Renal cortical epithelial cell (primary cell): ENCODE measurements at regions not wholly inside any gene's neighbourhood (a gene's known extent, or its start where the extent isn't known, plus 50 kb on each side); places are given as distances from the start of the nearest gene placed in this dataset.
A peak's percentile ranks its signal among the peaks of the same experiment; 100 is the strongest.

Source experiments
- DNase-seq: peaks from one replicate; pipeline ENCODE4 v3.0.0-alpha.2; 2011; ENCODE audit warnings: low read depth

- no peak for DNase-seq
Measured at GRCh38 chr7:68295386-68295785, 1298.8 kb downstream of the TYW1 start.

DNA sequence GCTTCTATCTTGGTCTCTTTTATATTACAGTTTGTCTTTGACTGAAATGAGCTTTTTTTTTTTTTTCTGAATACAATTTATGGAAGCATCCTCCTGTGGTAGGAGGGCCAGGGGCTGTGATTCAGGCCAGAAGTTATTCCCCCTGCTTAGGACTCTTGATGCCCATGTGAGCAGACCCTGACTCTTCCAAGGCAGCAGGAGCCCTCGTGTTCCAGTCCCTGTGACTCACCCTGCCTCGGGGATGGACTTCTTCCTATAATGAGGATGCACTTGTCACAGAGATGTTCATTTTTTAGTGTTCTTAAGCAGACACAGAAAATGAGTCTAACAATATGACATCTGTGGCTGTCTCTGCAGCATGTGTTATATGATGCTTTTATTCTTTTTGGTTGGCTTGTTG, 1293.7 kb upstream of the AUTS2 start:
- DNase-seq: no peak

- DNase-seq: no peak
Measured at GRCh38 chr7:68306692-68307107, 1291.6 kb upstream of the AUTS2 start.

- DNase-seq: no peak
Measured at GRCh38 chr7:68309271-68309670, 1289.0 kb upstream of the AUTS2 start.

DNA sequence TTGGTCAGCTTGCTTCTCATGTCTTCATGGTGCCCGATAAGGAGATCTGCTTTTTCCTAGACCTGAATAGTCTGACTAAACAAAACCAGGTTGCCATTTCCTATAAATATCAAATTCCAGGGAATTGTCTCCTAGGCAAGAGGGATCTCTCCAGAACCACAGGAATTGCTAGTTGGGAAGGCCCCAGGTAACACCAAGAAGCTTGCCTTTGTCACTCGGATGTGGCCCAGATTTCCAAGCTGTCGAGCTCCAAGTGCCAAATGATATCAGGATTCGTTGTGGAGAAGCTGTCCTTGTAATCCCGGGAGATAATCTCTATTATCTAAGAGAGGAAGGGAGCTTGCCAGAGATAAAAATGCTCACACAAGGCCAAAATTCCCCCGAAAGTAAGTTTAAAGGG, 1288.5 kb upstream of the AUTS2 start:
- DNase-seq: no peak

DNA sequence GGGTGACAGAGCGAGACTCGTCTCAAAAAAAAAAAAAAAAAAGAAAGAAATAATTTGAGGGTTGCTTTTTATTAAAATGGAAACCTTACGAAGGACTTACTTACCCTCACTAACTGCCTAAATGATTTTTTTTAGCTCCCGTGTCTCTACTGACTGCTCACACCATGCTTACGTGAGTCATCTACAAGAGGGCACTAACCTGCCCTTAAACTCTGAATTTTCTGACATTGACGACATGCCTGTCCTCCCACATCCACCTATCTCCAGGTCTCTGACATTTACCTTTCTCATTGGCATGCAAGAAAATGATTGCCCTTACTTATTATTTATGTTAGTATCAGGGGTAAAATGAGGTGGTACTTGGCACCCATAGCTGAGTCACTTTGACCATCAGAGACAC, 1286.3 kb upstream of the AUTS2 start:
- no peak for DNase-seq

DNA sequence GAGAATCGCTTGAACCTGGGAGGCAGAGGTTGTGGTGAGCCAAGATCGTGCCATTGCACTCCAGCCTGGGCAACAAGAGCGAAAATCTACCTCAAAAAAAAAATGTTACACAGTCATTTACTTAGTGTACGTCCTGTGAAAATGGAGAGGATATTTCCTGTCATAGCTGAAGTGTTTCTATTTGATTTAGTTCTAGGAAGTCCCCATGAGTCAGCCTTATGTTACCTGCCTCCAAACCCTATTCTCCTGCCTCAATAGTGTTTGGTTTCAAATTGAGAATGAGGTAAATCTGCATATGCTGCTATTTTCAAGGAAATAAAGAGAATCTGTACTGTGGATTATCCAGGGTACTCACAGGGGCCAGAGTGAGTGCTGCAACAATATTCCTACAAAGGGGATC, 1284.5 kb upstream of the AUTS2 start:
- DNase-seq: peak; percentile 3

DNA sequence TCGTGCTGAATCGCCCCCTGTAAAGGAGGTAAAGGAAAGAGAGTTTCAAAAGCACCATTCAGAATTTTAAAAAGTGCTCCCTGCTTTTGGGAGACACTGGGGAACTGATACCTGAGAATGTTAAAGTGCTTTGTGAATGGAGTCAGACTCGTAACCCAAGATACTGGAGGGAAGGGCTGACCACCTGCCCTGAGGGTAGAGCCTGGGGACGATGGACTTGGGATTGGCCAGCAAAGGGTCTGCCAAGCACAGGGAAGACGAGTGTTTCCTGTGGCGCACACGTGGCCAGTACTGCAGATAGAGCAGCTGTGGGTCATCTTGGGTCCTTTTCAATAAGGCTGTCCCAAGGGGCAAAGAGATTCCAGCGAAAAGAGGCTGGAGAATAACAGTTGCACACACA, 1284.1 kb upstream of the AUTS2 start:
- DNase-seq: no peak

- DNase-seq: peak; percentile 2
Measured at GRCh38 chr7:68317476-68317875, 1280.8 kb upstream of the AUTS2 start.

- DNase-seq: no peak
Measured at GRCh38 chr7:68319061-68319460, 1279.2 kb upstream of the AUTS2 start.

DNA sequence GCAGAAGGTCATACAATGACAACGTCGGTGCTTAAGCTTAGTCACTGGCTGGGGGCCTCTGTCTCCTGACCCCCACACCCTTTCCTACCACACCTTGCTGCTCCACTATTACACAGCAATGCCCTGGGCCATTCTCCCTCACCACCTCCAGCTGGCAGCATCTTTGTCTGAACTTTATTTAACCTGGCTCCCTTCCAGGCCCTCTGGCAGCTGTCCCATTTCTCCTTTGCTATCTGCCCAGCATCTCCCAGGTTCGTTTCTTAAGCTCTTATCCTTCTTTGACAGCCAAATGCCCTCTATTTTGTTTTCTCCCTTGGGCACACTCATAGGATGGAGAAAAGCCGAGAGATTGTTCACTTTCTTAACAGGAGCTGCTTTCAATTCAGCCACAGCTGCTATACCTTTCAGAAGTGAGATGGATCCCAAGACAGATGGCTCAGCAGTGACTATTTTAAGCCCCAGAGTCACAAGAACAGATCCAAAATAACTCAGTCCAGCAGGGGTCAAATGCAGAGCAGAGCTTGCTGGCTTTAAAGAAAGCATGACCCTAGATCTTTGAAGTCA, 1277.1 kb upstream of the AUTS2 start:
- peak; percentile 33 for DNase-seq

DNA sequence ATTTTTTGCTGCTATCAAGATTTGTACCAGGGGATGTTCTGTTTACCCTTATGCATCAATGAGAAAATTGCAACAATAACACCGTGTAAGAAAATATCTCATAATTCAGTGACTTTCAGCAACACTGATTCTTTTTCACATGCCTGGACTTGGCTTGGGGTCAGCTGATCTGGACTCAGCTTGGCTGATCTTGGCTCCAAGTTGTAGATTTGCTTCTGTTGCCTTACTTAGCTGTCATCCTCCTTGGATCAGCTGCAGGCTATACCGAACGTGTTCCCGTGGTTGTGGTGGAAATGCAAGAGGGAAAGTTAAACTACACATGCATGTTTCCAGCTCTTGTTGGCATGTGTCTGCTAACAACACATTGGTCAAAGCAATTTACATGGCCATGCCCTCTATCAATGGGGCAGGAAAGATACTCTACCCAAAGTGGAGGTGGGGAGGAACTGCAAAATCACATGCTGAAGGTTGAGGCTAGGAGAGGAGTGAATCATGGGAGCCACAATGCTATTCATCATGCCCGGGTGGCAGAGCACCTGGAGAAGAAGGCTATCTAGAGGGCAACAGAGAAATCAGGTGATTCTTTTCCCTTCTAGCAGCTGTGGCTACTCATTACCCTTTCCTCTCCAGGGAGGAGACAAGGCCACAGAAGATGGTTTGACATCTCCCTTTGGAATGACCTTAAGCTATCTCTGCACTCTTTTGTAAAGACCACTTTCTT, 1276.3 kb upstream of the AUTS2 start:
- no peak for DNase-seq

DNA sequence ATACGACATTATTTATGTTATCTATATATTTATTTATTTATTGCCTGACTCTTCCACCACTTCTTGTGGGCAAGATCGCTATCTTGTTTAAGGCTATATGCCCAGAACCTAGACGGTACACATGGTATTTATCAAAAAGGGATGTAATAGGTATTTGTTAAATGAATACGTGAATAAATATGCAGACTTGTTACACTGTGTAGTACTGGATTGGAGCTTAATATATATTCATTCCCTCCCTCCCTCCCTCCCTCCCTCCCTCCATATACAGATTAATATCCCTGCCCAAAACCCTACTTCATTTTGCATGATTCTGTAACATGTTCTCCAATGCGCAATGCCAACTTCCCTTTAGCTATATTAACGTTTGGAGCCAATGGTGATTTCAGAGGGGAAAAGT, 1273.7 kb upstream of the AUTS2 start:
- no peak for DNase-seq

DNA sequence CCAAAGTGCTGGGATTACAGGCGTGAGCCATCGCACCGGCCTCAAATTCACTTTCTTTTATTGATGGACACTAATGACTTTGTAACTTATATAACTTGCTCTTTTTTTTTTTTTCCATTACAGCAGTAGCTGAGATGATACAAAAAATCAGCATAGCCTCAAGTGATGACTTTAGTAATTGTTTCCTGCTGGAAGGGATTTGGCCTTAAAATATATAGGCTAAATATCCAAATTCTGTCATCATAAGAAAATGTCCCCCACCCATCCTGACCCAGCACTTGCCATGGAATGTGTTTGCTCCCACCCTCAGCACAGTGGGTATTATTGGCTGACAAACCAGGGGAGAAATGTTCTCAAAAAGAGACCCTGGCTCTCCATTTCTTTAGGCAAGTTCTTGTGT, 1264.1 kb upstream of the AUTS2 start:
- DNase-seq: no peak

- DNase-seq: no peak
Measured at GRCh38 chr7:68334636-68335272, 1263.5 kb upstream of the AUTS2 start.

DNA sequence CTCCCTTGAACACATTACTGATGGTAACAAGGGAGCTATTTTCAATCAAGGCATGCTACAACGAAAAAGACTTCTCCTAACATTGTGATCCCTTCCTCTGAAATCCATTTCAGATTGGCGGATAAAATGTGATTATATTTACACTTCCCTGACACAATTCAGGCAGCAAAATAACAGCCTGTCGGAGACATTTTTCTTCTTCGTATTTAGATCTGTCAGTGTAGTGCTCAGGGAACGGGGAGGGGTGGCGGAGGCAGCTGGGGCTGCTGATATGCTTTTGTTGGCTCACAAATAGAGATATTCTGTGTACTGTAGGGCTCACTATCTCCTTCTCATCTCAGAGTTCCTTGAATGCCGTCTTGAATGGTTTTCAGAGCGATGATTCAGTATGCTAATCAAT, 1261.7 kb upstream of the AUTS2 start:
- DNase-seq: no peak

DNA sequence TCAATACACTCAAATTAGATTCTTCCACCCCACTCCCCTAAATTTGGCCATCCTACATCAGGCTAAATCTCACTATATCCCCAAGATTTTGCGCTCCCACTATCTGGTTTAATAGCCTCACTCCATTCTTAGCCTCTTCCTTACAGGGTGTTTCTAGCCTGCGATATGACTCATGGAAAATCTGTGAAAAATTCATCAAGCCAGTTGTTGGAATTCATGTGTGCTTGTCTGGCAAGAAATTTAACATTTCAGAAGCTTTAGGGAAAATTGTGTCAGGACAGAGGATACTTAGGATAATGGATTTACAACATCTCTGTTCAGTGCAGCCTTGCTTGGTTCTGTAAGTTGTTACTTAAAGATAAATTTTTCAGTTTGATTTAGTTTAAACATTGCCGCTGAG, 1249.9 kb upstream of the AUTS2 start:
- no peak for DNase-seq

DNA sequence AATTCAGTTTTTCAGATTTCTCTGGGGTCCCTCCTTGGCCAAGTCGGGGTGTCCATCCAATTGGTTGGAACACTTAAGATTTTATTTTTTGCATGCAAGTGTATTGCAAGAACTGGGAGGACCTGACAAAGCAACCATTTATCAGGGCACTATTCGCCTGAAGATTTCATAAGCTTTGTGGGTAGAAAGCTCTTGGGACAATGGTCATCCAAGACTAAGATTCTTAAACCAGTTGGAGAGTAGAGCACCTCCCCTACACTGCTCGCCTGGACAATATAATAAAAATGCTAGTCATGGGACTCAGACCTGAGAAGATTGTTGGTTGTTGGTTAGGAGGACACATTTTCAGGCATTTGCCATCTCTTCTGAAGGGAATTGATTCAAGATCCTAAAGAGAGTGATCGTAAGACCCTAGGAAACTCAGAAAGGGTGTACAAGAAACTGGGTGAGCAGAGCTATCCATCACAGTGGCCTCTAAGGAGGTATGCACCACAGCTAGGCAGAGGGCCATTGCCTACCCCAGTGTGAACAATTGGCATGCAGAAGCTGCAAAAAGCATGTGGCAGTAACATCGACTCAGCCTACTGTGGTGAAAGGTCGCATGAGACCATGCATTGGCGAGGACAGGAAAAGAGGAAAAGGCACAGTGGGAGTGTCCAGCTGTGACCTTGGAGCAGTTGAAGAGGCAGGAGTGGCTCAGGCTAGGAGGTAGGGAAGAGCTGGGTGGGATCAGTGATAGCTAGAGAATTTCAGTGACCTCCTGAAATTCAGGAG, 1235.3 kb upstream of the AUTS2 start:
- DNase-seq: no peak

- no peak for DNase-seq
Measured at GRCh38 chr7:68364886-68365625, 1233.2 kb upstream of the AUTS2 start.

- DNase-seq: no peak
Measured at GRCh38 chr7:68371985-68372384, 1226.3 kb upstream of the AUTS2 start.

DNA sequence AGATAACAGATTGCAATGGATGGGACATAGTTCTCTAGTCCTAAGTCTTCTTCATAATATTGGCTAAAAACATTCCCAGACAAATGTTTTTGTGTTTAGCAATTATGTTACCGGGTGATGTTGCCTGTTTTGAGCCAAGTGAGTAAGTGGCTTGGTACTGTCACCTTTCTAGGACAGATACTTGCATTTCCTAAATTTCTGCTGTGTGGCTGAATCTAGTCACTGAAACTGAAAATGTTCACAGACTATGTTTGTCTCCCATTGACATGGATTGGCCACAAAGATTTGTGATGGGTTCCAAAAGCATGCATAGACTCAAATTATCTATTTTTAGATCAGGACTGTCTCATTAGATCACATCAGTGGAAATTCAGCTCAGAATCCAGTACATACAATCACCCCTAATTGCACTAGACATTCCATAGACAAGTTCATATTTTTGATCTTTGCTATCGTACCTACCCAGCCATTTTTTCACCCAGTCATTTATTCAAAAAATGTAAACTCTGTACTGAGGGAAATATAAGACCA, 1222.1 kb upstream of the AUTS2 start:
- DNase-seq: no peak

DNA sequence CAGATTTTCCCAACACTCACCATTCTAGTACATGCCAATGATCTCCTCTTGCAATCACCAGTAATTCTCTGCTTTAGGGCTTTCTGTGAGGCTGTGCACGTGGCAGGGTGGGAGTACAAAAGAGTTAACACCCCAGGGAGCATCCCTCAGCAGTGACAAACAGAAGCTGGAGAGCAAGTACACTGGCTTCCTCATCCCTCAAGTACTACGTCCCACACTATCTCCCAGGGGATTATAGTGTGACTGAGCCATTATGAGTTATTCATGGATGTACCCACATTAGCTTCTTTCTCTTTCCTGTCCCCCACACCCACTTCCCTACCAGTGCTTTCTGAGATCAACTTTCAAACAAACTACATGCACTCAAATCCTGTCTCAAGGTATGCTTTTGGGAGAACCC, 1216.5 kb upstream of the AUTS2 start:
- no peak for DNase-seq
